Fibroblast of villous mesenchyme (primary cell): ENCODE measurements at regions not wholly inside any gene's neighbourhood (a gene's known extent, or its start where the extent isn't known, plus 50 kb on each side); places are given as distances from the start of the nearest gene placed in this dataset.
"Not testable (repeated sequence)": the region's sequence is repeated elsewhere in the genome, so short reads cannot be mapped to it uniquely, and the experiment has no call there.

Experiments used
- DNase-seq: peaks from one replicate; pipeline ENCODE4 v3.0.0-alpha.2; 2010; ENCODE audit warnings: low read depth
- H3K4me3 ChIP-seq: 2 replicates; pipeline ENCODE4 v1.5.1; 2011; ENCODE audit warnings: low read depth, mild to moderate bottlenecking, low read length
- TF ChIP-seq, protein P1 (sequence below): IDR thresholded peaks from 2 replicates; pipeline ENCODE4 v1.5.1; 2012; ENCODE audit warnings: low read depth, mild to moderate bottlenecking, low read length; ENCODE audit not compliant: insufficient read depth

DNA sequence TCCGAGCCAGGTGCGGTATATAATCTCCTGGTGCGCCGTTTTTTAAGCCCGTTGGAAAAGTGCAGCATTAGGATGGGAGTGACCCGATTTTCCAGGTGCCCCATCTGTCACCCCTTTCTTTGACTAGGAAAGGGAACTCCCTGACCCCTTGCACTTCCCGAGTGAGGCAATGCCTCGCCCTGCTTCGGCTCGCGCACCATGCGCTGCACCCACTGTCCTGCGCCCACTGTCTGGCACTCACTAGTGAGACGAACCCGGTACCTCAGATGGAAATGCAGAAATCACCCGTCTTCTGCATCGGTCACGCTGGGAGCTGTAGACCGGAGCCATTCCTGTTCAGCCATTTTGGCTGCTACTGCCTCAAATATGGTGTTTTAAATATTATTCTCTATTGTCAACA lies 198.0 kb downstream of the MEIS1 start:
- not testable (repeated sequence) for DNase-seq, H3K4me3 ChIP-seq

DNA sequence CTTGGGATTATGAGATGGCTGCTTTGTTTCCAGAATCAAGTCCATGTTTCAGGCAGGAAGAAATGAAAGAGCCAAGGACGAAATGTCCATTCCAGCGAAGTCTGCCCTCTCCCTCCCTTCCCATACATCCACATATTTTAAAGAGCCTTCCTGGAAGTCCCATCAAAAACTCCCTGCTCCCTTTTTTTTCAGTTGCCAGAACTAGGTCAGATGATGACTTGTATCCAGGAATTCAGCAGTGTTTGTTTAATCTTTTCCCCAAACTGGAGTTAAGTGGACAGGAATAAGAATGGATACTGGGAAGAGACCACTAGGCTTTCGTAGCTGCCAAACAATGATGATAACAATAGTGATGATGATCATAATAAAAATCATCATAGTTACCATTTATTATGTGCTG lies 198.7 kb downstream of the MEIS1 start:
- TF ChIP-seq, protein P1, sequence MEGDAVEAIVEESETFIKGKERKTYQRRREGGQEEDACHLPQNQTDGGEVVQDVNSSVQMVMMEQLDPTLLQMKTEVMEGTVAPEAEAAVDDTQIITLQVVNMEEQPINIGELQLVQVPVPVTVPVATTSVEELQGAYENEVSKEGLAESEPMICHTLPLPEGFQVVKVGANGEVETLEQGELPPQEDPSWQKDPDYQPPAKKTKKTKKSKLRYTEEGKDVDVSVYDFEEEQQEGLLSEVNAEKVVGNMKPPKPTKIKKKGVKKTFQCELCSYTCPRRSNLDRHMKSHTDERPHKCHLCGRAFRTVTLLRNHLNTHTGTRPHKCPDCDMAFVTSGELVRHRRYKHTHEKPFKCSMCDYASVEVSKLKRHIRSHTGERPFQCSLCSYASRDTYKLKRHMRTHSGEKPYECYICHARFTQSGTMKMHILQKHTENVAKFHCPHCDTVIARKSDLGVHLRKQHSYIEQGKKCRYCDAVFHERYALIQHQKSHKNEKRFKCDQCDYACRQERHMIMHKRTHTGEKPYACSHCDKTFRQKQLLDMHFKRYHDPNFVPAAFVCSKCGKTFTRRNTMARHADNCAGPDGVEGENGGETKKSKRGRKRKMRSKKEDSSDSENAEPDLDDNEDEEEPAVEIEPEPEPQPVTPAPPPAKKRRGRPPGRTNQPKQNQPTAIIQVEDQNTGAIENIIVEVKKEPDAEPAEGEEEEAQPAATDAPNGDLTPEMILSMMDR: no peak
- DNase-seq: no peak
- H3K4me3 ChIP-seq: no peak overlapping the region

DNA sequence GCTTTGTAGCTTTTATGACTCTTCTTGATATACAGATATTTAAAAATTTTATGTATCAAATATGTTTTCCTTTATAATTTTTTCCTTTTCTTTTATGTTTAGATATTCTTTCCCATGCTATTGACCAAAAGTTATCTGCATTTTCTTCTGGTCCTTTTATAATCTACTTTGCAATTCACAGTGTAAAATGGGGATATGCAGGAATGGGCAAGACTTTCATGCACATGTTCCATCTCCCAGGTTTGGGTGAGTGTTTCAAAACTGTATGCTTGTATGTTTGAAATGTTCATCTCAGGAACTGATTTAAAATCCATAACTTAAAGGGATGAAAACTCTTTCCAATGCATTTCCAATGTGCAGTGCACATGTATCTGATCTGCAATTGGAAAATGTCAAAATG lies 199.9 kb downstream of the MEIS1 start:
- TF ChIP-seq, protein P1: no peak

DNA sequence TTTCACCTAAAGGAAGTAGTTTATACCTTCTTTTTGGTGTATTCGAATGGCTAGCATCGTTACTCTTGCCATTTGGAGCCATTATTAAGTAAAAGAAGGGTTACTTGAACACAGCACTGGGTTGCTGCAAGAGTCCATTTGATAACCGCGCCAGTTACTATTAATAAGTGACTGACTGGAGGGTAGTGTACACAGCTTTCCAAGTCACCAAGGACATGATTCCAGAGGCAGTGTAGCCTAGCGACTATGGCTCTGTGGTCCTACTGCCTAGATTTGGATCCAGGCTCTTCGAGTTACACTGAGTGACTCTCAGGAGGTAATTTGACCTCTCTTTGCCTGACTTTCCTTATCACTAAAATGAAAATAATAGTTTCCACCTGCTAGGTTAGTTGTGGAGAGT lies 206.8 kb downstream of the MEIS1 start:
- H3K4me3 ChIP-seq: no peak overlapping the region
- DNase-seq: no peak
- TF ChIP-seq, protein P1: no peak

More for the DNA sequence above, 199.9 kb downstream of the MEIS1 start:
- DNase-seq: no peak
- H3K4me3 ChIP-seq: no peak overlapping the region

DNA sequence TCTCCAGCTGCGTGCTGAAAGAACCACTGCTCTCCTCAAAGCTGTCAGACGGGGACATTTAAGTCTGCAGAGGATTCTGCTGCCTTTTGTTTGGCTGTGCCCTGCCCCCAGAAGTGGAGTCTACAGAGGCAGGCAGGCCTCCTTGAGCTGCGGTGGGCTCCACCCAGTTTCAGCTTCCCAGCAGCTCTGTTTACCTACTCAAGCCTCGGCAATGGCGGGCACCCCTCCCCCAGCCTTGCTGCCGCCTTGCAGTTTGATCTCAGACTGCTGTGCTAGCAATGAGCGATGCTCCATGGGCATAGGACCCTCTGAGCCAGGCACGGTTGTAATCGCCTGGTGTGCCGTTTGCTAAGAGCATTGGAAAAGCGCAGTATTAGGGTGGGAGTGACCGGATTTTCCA lies 213.2 kb downstream of the MEIS1 start:
- not testable (repeated sequence) for DNase-seq, H3K4me3 ChIP-seq

DNA sequence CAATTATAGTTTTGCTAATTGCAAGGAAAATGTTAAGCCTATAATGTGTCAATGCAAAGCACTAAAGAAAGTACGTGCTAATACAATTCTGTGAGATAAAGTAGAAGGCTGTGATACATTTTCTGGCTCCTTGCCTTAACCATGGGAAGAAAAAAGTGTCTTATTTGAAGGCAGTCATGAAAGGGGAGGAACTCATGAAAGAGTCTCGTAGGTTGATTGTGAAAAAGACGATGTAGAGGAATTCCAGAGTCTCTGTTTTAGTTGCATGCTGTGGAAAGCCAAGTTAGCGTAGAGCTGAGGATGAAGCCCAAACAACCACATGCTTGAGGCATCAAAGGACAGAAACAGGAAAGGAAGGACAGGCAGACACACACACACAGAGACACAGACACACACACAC lies 214.1 kb downstream of the MEIS1 start:
- no peak for DNase-seq

DNA sequence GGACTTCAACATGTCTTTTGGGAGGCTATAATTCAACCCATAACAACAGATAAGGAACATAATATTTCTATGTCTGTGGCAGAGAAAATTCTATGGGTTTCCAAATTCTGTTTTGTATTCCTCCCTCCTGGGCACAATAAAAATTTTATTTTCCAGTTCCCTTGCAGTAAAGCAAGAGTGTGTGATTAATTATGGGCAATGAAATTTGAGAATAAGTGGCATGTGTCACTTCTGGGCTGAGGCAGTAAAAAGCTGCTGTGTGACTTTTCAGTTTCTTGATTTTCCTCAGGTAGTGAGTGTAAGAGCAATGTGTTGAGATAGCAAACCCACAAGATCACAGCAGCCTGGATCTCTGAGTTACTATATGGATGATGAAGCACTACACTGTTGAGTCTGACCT lies 216.4 kb downstream of the MEIS1 start:
- TF ChIP-seq, protein P1: no peak
- DNase-seq: no peak
- no peak overlapping the region for H3K4me3 ChIP-seq

More for the DNA sequence above, 214.1 kb downstream of the MEIS1 start:
- TF ChIP-seq, protein P1: no peak
- H3K4me3 ChIP-seq: no peak overlapping the region

DNA sequence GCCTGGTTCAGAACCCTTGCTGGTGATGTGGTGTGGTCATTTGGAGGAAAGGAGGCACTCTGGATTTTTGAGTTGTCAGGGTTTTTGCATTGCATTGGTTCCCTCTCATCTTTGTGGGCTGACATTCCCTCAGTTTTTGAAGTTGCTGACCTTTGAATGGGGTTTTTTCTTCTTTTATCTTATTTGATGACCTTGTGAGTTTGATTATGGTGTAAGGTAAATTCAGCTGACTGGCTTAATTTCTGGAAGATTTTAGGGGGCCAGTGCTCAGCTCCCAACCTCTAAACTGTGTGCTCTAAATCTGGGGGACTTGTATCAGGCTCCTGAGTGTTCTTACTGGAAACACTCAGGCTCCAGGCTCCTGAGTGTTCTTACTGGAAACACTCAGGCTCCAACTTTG lies 225.9 kb downstream of the MEIS1 start:
- no peak for DNase-seq
- TF ChIP-seq, protein P1: no peak
- no peak overlapping the region for H3K4me3 ChIP-seq
